H1 (cell line): ENCODE measurements at regions not wholly inside any gene's neighbourhood (a gene's known extent, or its start where the extent isn't known, plus 50 kb on each side); places are given as distances from the start of the nearest gene placed in this dataset.

ENCODE experiments used
- CTCF ChIA-PET: fragments of 300-600 bp; sonication (Branson Sonifier 250); formaldehyde crosslinking; loops from one replicate; lab custom pipeline; 2021; ENCODE audit not compliant: partially characterized antibody; lab: Charles Lee
- POLR2A ChIA-PET: fragments of 300-600 bp; sonication (Branson Sonifier 250); formaldehyde crosslinking; loops from one replicate; lab custom pipeline; 2021; ENCODE audit warnings: inconsistent platforms; ENCODE audit not compliant: partially characterized antibody; lab: Charles Lee
- DNase-seq, 2 experiments: peaks; one replicate each; pipeline versions ENCODE4 v3.0.0 to v3.0.0-alpha.2; 2010 to 2022; ENCODE audit warnings: low spot score in 2 of 2, low read depth in 1 of 2, mixed read lengths in 1 of 2
- FAIRE-seq: peaks from 2 replicates; lab custom pipeline; 2011; peaks lifted over from hg19 to GRCh38; lab: Jason Lieb, UNC
- H2AFZ ChIP-seq: 2 replicates; pipeline ENCODE4 v1.8.1; 2012; ENCODE audit warnings: low read length, inconsistent platforms
- H2AK5ac ChIP-seq: 2 replicates; pipeline ENCODE4 v1.6.1; 2013; ENCODE audit warnings: low read depth, low read length
- H2BK120ac ChIP-seq: replicated peaks from 2 replicates; pipeline ENCODE3; 2013; ENCODE audit warnings: low read depth, low read length, inconsistent platforms
- H2BK12ac ChIP-seq: 2 replicates; pipeline ENCODE4 v1.6.1; 2013; ENCODE audit warnings: low read depth, low read length
- H2BK15ac ChIP-seq: 2 replicates; pipeline ENCODE4 v1.6.1; 2013; ENCODE audit warnings: low read length
- H2BK20ac ChIP-seq: 2 replicates; pipeline ENCODE4 v1.6.1; 2013; ENCODE audit warnings: low read length
- H2BK5ac ChIP-seq: 2 replicates; pipeline ENCODE4 v1.6.1; 2013; ENCODE audit warnings: low read depth, low read length
- H3K14ac ChIP-seq: 2 replicates; pipeline ENCODE4 v1.6.1; 2013; ENCODE audit warnings: inconsistent platforms; ENCODE audit not compliant: insufficient read length
- H3K18ac ChIP-seq: 2 replicates; pipeline ENCODE4 v1.6.1; 2013; ENCODE audit warnings: low read length; ENCODE audit errors: extremely low read depth
- H3K23ac ChIP-seq: 2 replicates; pipeline ENCODE4 v1.6.1; 2013; ENCODE audit warnings: inconsistent platforms; ENCODE audit not compliant: insufficient read length
- H3K23me2 ChIP-seq: 2 replicates; pipeline ENCODE4 v1.6.1; 2013; ENCODE audit warnings: low read depth, low read length
- H3K27ac ChIP-seq: 2 replicates; pipeline ENCODE4 v1.6.1; 2011; ENCODE audit warnings: low read depth, low read length, inconsistent platforms
- H3K27me3 ChIP-seq, 4 experiments: replicated peaks in 1 of 4; 1 replicate in 1 of 4; 2 replicates in 3 of 4; pipeline versions ENCODE4 v1.6.1 to v1.8.1; 2011 to 2013; ENCODE audit warnings: low read length in 3 of 4, mild to moderate bottlenecking in 3 of 4, inconsistent platforms in 2 of 4, mixed read lengths in 2 of 4, moderate library complexity in 1 of 4; ENCODE audit not compliant: control insufficient read depth in 3 of 4, insufficient read depth in 3 of 4; ENCODE audit errors: extremely low read depth in 1 of 4
- H3K36me3 ChIP-seq, 4 experiments: 2 replicates each; pipeline versions ENCODE4 v1.6.1 to v1.8.1; 2011 to 2013; ENCODE audit warnings: mild to moderate bottlenecking in 4 of 4, low read length in 3 of 4, moderate library complexity in 2 of 4, control low read depth in 1 of 4, inconsistent platforms in 1 of 4; ENCODE audit not compliant: insufficient read depth in 4 of 4, control insufficient read depth in 2 of 4
- H3K4ac ChIP-seq: replicated peaks from 2 replicates; pipeline ENCODE3; 2013; ENCODE audit warnings: low read length, low read depth, mixed read lengths, inconsistent platforms; ENCODE audit not compliant: insufficient read length
- H3K4me1 ChIP-seq, 4 experiments: replicated peaks in 1 of 4; 1 replicate in 1 of 4; 2 replicates in 3 of 4; pipeline versions ENCODE4 v1.6.1 to v1.8.1; 2011 to 2013; ENCODE audit warnings: low read length in 3 of 4, inconsistent platforms in 2 of 4, mixed read lengths in 1 of 4; ENCODE audit not compliant: insufficient read depth in 4 of 4, control insufficient read depth in 3 of 4
- H3K4me2 ChIP-seq, 2 experiments: 2 replicates each; pipeline versions ENCODE4 v1.6.1 to v1.8.1; 2011 to 2013; ENCODE audit warnings: low read depth in 2 of 2, low read length in 2 of 2, control low read depth in 1 of 2, inconsistent platforms in 1 of 2, mild to moderate bottlenecking in 1 of 2; ENCODE audit not compliant: insufficient read depth in 1 of 2
- H3K4me3 ChIP-seq, 4 experiments: fragments of 200-600, 300-600 bp in 1 of 4; sonication (generic), shearing (Covaris generic), sonication (Bioruptor Twin) in 1 of 4; 2 replicates each; pipeline versions ENCODE4 v1.5.1 to v1.8.1; 2011 to 2016; ENCODE audit warnings: low read length in 4 of 4, low read depth in 3 of 4, control low read depth in 2 of 4, inconsistent platforms in 2 of 4, mild to moderate bottlenecking in 2 of 4, mixed read lengths in 1 of 4, moderate library complexity in 1 of 4; ENCODE audit not compliant: insufficient read depth in 2 of 4; ENCODE audit errors: extremely low read depth in 1 of 4
- H3K56ac ChIP-seq: replicated peaks from 2 replicates; pipeline ENCODE3; 2013; ENCODE audit warnings: low read depth, mild to moderate bottlenecking, mixed read lengths, low read length, inconsistent platforms; ENCODE audit not compliant: insufficient read length
- H3K79me1 ChIP-seq: 2 replicates; pipeline ENCODE4 v1.6.1; 2013; ENCODE audit warnings: low read depth, low read length, control low read depth
- H3K79me2 ChIP-seq, 2 experiments: 2 replicates each; pipeline versions ENCODE4 v1.6.1 to v1.8.1; 2012 to 2013; ENCODE audit warnings: low read length in 2 of 2, mild to moderate bottlenecking in 2 of 2, inconsistent platforms in 1 of 2; ENCODE audit not compliant: insufficient read depth in 2 of 2, control insufficient read depth in 1 of 2
- H3K9ac ChIP-seq, 4 experiments: replicated peaks in 1 of 4; 1 replicate in 1 of 4; 2 replicates in 3 of 4; pipeline versions ENCODE4 v1.6.1 to v1.8.1; 2011 to 2013; ENCODE audit warnings: low read depth in 3 of 4, low read length in 3 of 4, control low read depth in 2 of 4, mild to moderate bottlenecking in 2 of 4, moderate library complexity in 2 of 4, inconsistent platforms in 1 of 4; ENCODE audit errors: extremely low read depth in 1 of 4
- H3K9me3 ChIP-seq, 2 experiments: 2 replicates each; pipeline versions ENCODE4 v1.6.1 to v1.8.1; 2012 to 2013; ENCODE audit warnings: mild to moderate bottlenecking in 2 of 2, moderate library complexity in 2 of 2, control low read depth in 1 of 2, inconsistent platforms in 1 of 2, low read depth in 1 of 2, low read length in 1 of 2, mixed read lengths in 1 of 2; ENCODE audit not compliant: insufficient read depth in 2 of 2
- H4K20me1 ChIP-seq, 2 experiments: replicated peaks in 1 of 2; 2 replicates each; pipeline versions ENCODE3 to v1.8.1; 2011 to 2013; ENCODE audit warnings: inconsistent platforms in 2 of 2, low read length in 2 of 2, mild to moderate bottlenecking in 1 of 2; ENCODE audit not compliant: insufficient read depth in 2 of 2, control insufficient read depth in 1 of 2
- H4K5ac ChIP-seq: 2 replicates; pipeline ENCODE4 v1.6.1; 2013; ENCODE audit warnings: low read length, low read depth, mixed read lengths, inconsistent platforms; ENCODE audit not compliant: insufficient read length
- H4K8ac ChIP-seq: 2 replicates; pipeline ENCODE4 v1.8.0; 2013; ENCODE audit warnings: mild to moderate bottlenecking, moderate library complexity, low read length, inconsistent platforms; ENCODE audit not compliant: insufficient read depth; ENCODE audit errors: extremely low read depth
- H4K91ac ChIP-seq: replicated peaks from 2 replicates; pipeline ENCODE3; 2013; ENCODE audit warnings: low read length, mixed read lengths, inconsistent platforms; ENCODE audit not compliant: insufficient read length
- ATF2 ChIP-seq: IDR thresholded peaks from 2 replicates; pipeline ENCODE4 v1.6.1; 2012; ENCODE audit warnings: low read length, inconsistent platforms
- HDAC2 ChIP-seq, 2 experiments: fragments of 300-600 bp in 1 of 2; sonication (generic) in 1 of 2; IDR thresholded peaks; 2 replicates each; pipeline ENCODE4 v1.6.1; 2011 to 2012; ENCODE audit warnings: low read depth in 2 of 2, low read length in 2 of 2, mild to moderate bottlenecking in 2 of 2, moderate library complexity in 2 of 2, borderline replicate concordance in 1 of 2, inconsistent platforms in 1 of 2
- SP4 ChIP-seq: IDR thresholded peaks from 2 replicates; pipeline ENCODE4 v1.6.1; 2012; ENCODE audit warnings: low read length, inconsistent platforms
- WGBS, 2 experiments: shearing (Covaris generic) in 1 of 2; methylation state at CpG; one replicate each; pipeline versions ENCODE4 v1.1.6 to v1.1.7; 2013 to 2015; ENCODE audit warnings: low lambda C conversion rate in 2 of 2, mixed read lengths in 2 of 2, inconsistent platforms in 1 of 2, low coverage in 1 of 2, missing lambda C conversion rate in 1 of 2; ENCODE audit not compliant: insufficient replicate concordance in 2 of 2, insufficient coverage in 1 of 2, insufficient read length in 1 of 2; ENCODE audit errors: extremely low coverage in 1 of 2, missing lambda C conversion rate in 1 of 2; 5-methylcytosine and 5-hydroxymethylcytosine counted together

GRCh38 chr22:49602481-49602880 lies 225.2 kb downstream of the BRD1 start:
- Histone ChIP-seq H2BK15ac (no peak overlapping the region), H2AK5ac (no peak overlapping the region), H3K79me2 (no peaks in the 10 kb centered on the region), H3K4me1 (no peaks in the 10 kb centered on the region; a peak in 1 of 7 replicates), H3K79me1 (no peaks in the 10 kb centered on the region), H2BK120ac (no peak overlapping the region), H3K27me3 (no peaks in the 10 kb centered on the region), H4K20me1 (peaks cover 0 to 2% of the 10 kb centered on the region in 2 experiments), H3K36me3 (no peaks in the 10 kb centered on the region), H3K14ac (no peak overlapping the region), H3K18ac (no peak overlapping the region), H4K5ac (no peak overlapping the region), H2BK12ac (no peak overlapping the region), H4K8ac (no peak overlapping the region), H2BK5ac (no peak overlapping the region), H3K4ac (no peak overlapping the region), H3K4me3 (no peak overlapping the region), H3K23ac (no peak overlapping the region), H3K9ac (no peak overlapping the region), H2AFZ (no peak overlapping the region), H2BK20ac (no peak overlapping the region), H3K27ac (no peak overlapping the region), H3K9me3 (peaks cover 0 to 8% of the 10 kb centered on the region in 2 experiments; a peak in 3 of 4 replicates), H4K91ac (no peak overlapping the region), H3K23me2 (peaks cover 2% of the 10 kb centered on the region; the same call in 1 of the 2 replicates), H3K4me2 (no peak overlapping the region), H3K56ac (no peak overlapping the region)
- ChIA-PET CTCF (no interaction called here), POLR2A (no interaction called here)
- 99% methylated on average over 13 of the region's 13 CpGs; no CpG with 5 or more reads in 1 of the 2 experiments for WGBS, 2 experiments
- DNase-seq (no peak), FAIRE-seq (no peak)
- TF ChIP-seq SP4, result no peak
- no peak for TF ChIP-seq ATF2
- TF ChIP-seq HDAC2 (IDR thresholded peaks at IDR 0.05; ENCODE audit: borderline replicate concordance in 1 of 2, low read depth in 2 of 2, low read length in 2 of 2), result no peak
